Fibroblast of lung (primary cell): ENCODE measurements at regions not wholly inside any gene's neighbourhood (a gene's known extent, or its start where the extent isn't known, plus 50 kb on each side); places are given as distances from the start of the nearest gene placed in this dataset.

Experiments used
- DNase-seq, 2 donors: peaks; one replicate each; pipeline versions ENCODE4 v3.0.0 to v3.0.0-alpha.2; 2010; ENCODE audit warnings: low read depth in 2 of 2
- H2AFZ ChIP-seq: 2 replicates; pipeline ENCODE4 v1.5.1; 2012; ENCODE audit warnings: low read length, control low read depth, inconsistent platforms
- H3K27ac ChIP-seq: 2 replicates; pipeline ENCODE4 v1.5.1; 2011; ENCODE audit warnings: low read length, control low read depth; ENCODE audit not compliant: insufficient read depth
- H3K27me3 ChIP-seq: 2 replicates; pipeline ENCODE4 v1.5.1; 2011; ENCODE audit warnings: mild to moderate bottlenecking, low read length; ENCODE audit not compliant: control insufficient read depth, insufficient read depth
- H3K36me3 ChIP-seq: 2 replicates; pipeline ENCODE4 v1.5.1; 2011; ENCODE audit warnings: low read length; ENCODE audit not compliant: control insufficient read depth, insufficient read depth
- H3K4me1 ChIP-seq: 2 replicates; pipeline ENCODE4 v1.5.1; 2011; ENCODE audit warnings: low read length; ENCODE audit not compliant: control insufficient read depth, insufficient read depth; ENCODE audit errors: extremely low read depth
- H3K4me2 ChIP-seq: 2 replicates; pipeline ENCODE4 v1.5.1; 2011; ENCODE audit warnings: low read length, control low read depth; ENCODE audit not compliant: insufficient read depth; ENCODE audit errors: extremely low read depth
- H3K4me3 ChIP-seq, 4 experiments: fragments of 200-600 bp in 1 of 4; sonication (generic) in 1 of 4; replicated peaks in 1 of 4; 2 replicates each; pipeline ENCODE4 v1.5.1; 2011 to 2016; ENCODE audit warnings: low read length in 4 of 4, low read depth in 3 of 4, mild to moderate bottlenecking in 3 of 4, control low read depth in 2 of 4, inconsistent platforms in 1 of 4, mixed read lengths in 1 of 4; ENCODE audit not compliant: insufficient read depth in 1 of 4; ENCODE audit errors: control extremely low read depth in 1 of 4
- H3K79me2 ChIP-seq: 2 replicates; pipeline ENCODE4 v1.5.1; 2012; ENCODE audit warnings: mild to moderate bottlenecking, low read length, inconsistent platforms; ENCODE audit not compliant: control insufficient read depth, insufficient read depth
- H3K9ac ChIP-seq: 2 replicates; pipeline ENCODE4 v1.5.1; 2011; ENCODE audit warnings: mild to moderate bottlenecking, low read length, control low read depth; ENCODE audit not compliant: insufficient read depth
- H3K9me3 ChIP-seq: 2 replicates; pipeline ENCODE4 v1.5.1; 2012; ENCODE audit warnings: low read depth, low read length; ENCODE audit not compliant: control insufficient read depth, insufficient read depth
- H4K20me1 ChIP-seq: 2 replicates; pipeline ENCODE4 v1.5.1; 2011; ENCODE audit warnings: low read length; ENCODE audit not compliant: control insufficient read depth, insufficient read depth; ENCODE audit errors: extremely low read depth
- EZH2 ChIP-seq: IDR thresholded peaks from 2 replicates; pipeline ENCODE4 v1.5.1; 2012; ENCODE audit warnings: low read length, control low read depth, mild to moderate bottlenecking; ENCODE audit errors: missing control alignments
- TF ChIP-seq, protein P1 (sequence below), 2 donors: IDR thresholded peaks in 1 of 2; conservative IDR thresholded peaks in 1 of 2; 1 replicate in 1 of 2; 2 replicates in 1 of 2; pipeline ENCODE4 v1.5.1; 2011 to 2012; ENCODE audit warnings: low read length in 2 of 2, control low read depth in 1 of 2, inconsistent platforms in 1 of 2, low read depth in 1 of 2, mild to moderate bottlenecking in 1 of 2

- Histone ChIP-seq H2AFZ (peak overlapping the region; percentile 65), H3K36me3 (no peaks in the 10 kb centered on the region), H3K4me1 (peaks cover 26% of the 10 kb centered on the region), H4K20me1 (no peaks in the 10 kb centered on the region), H3K4me2 (no peak overlapping the region), H3K4me3 (peak overlapping the region in 1 of 4 experiments; percentile 12), H3K9me3 (no peaks in the 10 kb centered on the region), H3K79me2 (no peaks in the 10 kb centered on the region), H3K27ac (no peak overlapping the region), H3K27me3 (no peaks in the 10 kb centered on the region), H3K9ac (no peak overlapping the region)
- peak in 1 of 2 donors; percentile 21 for DNase-seq
- no peak for TF ChIP-seq EZH2
- TF ChIP-seq, protein P1, sequence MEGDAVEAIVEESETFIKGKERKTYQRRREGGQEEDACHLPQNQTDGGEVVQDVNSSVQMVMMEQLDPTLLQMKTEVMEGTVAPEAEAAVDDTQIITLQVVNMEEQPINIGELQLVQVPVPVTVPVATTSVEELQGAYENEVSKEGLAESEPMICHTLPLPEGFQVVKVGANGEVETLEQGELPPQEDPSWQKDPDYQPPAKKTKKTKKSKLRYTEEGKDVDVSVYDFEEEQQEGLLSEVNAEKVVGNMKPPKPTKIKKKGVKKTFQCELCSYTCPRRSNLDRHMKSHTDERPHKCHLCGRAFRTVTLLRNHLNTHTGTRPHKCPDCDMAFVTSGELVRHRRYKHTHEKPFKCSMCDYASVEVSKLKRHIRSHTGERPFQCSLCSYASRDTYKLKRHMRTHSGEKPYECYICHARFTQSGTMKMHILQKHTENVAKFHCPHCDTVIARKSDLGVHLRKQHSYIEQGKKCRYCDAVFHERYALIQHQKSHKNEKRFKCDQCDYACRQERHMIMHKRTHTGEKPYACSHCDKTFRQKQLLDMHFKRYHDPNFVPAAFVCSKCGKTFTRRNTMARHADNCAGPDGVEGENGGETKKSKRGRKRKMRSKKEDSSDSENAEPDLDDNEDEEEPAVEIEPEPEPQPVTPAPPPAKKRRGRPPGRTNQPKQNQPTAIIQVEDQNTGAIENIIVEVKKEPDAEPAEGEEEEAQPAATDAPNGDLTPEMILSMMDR (conservative IDR thresholded peaks at IDR 0.05 in 1 of 2, IDR thresholded peaks at IDR 0.05 in 1 of 2; ENCODE audit: low read depth in 1 of 2, low read length in 2 of 2), result no peak
These were observed 86.1 kb upstream of the STMND1 start for GRCh38 chr6:17015551-17016381.

- H3K79me2 ChIP-seq, result no peaks in the 10 kb centered on the region
- no peaks in the 10 kb centered on the region for H3K27me3 ChIP-seq
- no peaks in the 10 kb centered on the region for H3K36me3 ChIP-seq
- peaks cover 26% of the 10 kb centered on the region for H3K4me1 ChIP-seq
- no peak for TF ChIP-seq EZH2
- TF ChIP-seq, protein P1 (conservative IDR thresholded peaks at IDR 0.05 in 1 of 2, IDR thresholded peaks at IDR 0.05 in 1 of 2; ENCODE audit: low read depth in 1 of 2, low read length in 2 of 2), result no peak
- DNase-seq, result peak; percentile 64 to 96
- H4K20me1 ChIP-seq, result no peaks in the 10 kb centered on the region
- no peaks in the 10 kb centered on the region for H3K9me3 ChIP-seq
- no peak overlapping the region for H3K4me3 ChIP-seq
- H3K9ac ChIP-seq, result no peak overlapping the region
- H3K27ac ChIP-seq, result peak overlapping the region; percentile 18
- H3K4me2 ChIP-seq, result no peak overlapping the region
- H2AFZ ChIP-seq, result no peak overlapping the region
These were observed 86.7 kb upstream of the STMND1 start for GRCh38 chr6:17015144-17015543.

GRCh38 chr6:17013701-17014100, 88.1 kb upstream of the STMND1 start:
- Histone ChIP-seq H4K20me1 (no peaks in the 10 kb centered on the region), H3K36me3 (no peaks in the 10 kb centered on the region), H3K4me2 (peak overlapping the region; percentile 9), H3K27me3 (no peaks in the 10 kb centered on the region), H3K27ac (peak overlapping the region; percentile 75), H2AFZ (no peak overlapping the region), H3K79me2 (no peaks in the 10 kb centered on the region), H3K4me3 (no peak overlapping the region), H3K9ac (no peak overlapping the region), H3K9me3 (no peaks in the 10 kb centered on the region), H3K4me1 (peaks cover 26% of the 10 kb centered on the region)
- peak; percentile 76 to 93 for DNase-seq
- no peak for TF ChIP-seq EZH2
- TF ChIP-seq, protein P1 (conservative IDR thresholded peaks at IDR 0.05 in 1 of 2, IDR thresholded peaks at IDR 0.05 in 1 of 2; ENCODE audit: low read depth in 1 of 2, low read length in 2 of 2), result no peak
